Prostate gland (tissue), 2 donors: ENCODE measurements at regions not wholly inside any gene's neighbourhood (a gene's known extent, or its start where the extent isn't known, plus 50 kb on each side); places are given as distances from the start of the nearest gene placed in this dataset.

ENCODE experiments used
- CTCF ChIP-seq, 4 experiments: fragments of 200-600 bp in 2 of 4; fragments of 450-650 bp in 2 of 4; sonication (generic) in 2 of 4; IDR thresholded peaks; 1 replicate in 3 of 4; 2 replicates in 1 of 4; pipeline ENCODE4 v1.5.1; 2016 to 2019; ENCODE audit warnings: antibody characterized with exemption in 4 of 4, mild to moderate bottlenecking in 2 of 4, moderate library complexity in 2 of 4
- POLR2A ChIP-seq: fragments of 450-650 bp; IDR thresholded peaks from one replicate; pipeline ENCODE4 v1.6.1; 2016; ENCODE audit warnings: antibody characterized with exemption, mild to moderate bottlenecking

- TF ChIP-seq CTCF (IDR thresholded peaks at IDR 0.05) (no peak), POLR2A (no peak)
These were observed 119.0 kb upstream of the HCCS start for GRCh38 chrX:10992110-10992509.
